GM21723 (cell line): ENCODE measurements at regions not wholly inside any gene's neighbourhood (a gene's known extent, or its start where the extent isn't known, plus 50 kb on each side); places are given as distances from the start of the nearest gene placed in this dataset.

Source experiments
- ATAC-seq: cut with Tn5 transposase; IDR thresholded peaks from one replicate; pipeline ENCODE4 v1.9.1; 2021; ENCODE audit warnings: mild to moderate bottlenecking, moderate library complexity; ENCODE audit not compliant: unreplicated experiment

DNA sequence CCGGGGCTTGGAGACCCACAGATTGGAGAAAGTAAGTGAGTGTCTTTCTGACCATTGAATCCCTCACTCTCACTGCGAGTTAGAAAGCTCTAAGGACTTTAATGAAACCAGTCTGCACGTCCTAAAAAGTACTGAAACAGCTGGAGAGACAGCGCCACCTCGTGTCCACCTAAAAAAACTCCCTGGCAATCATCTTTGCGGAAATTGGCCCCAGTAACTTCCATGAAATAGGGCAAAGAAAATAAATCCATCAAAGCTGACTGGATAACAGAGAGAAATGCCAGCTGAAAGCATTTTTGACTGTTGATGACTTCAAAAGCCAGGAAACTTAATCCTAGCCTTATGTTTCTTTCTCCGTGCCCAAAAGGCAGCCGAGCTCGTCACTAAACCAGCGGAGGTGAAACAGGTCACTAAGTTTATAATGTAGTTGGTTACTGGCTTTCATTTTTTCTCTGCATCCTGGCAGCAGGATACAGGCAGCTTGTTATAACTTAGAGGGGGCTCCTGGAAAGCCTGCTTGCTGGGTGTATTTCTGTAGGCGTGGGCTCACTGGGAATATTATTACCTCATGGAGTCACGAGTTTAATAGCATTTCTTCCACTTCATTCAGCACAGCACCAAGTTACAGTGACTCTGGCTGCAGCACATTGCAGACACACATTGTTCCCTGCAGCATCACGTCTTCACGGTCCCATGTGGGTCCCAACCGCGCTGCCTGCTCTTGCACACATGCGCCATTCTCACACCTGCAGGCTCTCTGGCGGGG lies 266.5 kb downstream of the HRH4 start:
- ATAC-seq = no peak

DNA sequence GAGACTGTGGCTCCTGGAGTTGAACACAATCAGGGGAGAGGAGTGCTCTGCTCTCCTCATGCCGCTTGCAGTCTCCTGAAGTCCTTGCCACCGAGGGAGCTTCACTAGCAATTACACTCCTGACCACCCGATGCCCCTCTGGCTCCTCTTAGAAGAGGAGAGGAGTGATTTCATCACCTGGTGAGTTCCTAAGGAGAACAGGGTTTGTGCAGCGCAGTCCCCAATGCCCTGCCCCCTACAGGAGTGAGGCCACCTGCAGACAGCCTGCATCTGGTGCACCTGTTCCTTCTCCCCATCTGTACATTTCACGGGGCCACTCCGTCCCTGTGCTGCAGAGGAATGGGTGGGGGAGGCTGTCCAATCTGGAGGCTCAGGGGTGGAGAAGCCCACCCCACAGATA lies 267.2 kb downstream of the HRH4 start:
- ATAC-seq = no peak

DNA sequence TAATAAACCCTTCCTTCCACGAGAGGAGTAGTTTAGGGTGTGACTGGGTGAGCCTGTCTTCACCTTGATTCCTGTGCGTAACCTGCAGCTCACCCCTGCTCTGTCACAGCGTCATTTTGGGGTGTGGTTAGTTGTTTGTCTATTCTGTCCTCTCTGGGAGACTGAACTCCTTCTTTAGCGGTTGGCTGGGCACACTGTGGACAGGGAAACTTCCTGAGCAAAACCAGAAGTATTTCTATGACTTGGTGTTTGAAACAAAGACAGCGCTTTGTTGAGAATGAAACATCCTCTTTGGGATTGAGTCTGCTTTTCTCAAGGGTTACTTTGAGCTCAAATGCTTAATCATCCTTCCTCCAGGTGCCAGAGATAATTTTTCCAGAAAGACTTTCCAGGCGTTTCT lies 270.7 kb downstream of the HRH4 start:
- ATAC-seq = no peak

DNA sequence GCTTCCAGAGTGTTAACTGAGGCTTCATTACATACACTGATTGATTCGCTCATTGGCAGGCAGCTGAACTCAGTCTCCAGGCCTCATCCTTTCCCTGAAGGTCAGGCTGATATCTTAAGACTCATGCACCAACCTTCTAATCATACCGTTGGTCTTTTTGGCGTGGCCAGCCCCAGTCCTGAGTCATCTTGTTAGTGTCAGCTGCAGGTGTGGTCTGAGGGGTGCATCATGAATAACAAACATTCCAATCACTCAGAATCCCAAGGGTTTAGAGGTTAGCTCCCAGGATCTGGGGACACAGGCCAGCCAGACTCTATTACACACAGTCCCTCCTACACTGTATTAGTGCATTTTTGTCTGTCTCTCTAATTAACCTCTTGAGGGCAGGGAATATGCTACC lies 271.5 kb downstream of the HRH4 start:
- ATAC-seq = no peak

DNA sequence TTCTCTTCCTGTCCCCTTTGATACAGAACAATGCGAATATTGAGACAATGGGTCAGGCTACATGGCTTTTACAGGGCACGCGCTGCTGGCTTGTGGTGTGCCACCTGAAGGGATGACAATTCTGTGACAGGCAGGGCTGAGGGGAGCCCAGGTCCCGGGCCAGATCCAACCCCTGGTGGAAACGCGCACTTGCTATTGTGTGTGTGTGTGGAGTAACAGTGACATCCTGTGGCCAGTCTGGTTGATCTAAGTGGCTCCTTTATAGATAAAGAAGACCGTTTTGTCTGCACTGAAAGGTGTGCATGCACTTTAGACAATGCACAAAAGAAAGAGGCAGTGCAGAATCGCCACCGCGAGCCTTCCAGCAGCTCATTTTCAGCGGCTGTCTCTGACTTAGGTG lies 273.6 kb downstream of the HRH4 start:
- ATAC-seq = no peak

DNA sequence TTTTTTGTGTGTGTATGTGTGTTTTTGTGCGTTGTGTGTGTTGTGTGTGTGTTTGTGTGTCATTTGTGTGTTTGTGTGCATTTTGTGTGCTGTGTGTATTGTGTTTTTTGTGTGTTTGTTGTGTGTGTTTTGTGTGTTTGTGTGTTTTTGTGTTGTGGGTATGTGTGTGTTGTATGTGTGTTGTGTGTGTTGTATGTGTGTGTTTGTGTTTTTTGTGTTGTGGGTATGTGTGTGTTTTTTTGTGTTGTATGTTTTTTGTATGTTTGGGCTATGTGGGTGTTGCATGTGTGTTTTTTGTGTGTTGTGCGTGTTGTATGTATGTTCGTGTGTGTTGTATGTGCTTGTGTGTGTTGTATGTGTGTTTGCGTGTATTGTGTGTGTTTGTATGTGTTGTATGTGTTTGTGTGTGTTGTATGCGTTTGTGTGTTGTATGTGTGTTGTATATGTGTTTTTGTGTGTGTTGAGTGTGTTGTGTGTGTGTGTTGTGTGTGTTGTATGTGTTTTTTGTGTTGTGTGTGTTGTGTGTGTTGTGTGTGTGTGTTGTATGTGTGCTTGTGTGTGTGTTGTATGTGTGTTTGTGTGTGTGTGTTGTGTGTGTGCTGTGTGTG lies 275.3 kb downstream of the HRH4 start:
- no peak for ATAC-seq

DNA sequence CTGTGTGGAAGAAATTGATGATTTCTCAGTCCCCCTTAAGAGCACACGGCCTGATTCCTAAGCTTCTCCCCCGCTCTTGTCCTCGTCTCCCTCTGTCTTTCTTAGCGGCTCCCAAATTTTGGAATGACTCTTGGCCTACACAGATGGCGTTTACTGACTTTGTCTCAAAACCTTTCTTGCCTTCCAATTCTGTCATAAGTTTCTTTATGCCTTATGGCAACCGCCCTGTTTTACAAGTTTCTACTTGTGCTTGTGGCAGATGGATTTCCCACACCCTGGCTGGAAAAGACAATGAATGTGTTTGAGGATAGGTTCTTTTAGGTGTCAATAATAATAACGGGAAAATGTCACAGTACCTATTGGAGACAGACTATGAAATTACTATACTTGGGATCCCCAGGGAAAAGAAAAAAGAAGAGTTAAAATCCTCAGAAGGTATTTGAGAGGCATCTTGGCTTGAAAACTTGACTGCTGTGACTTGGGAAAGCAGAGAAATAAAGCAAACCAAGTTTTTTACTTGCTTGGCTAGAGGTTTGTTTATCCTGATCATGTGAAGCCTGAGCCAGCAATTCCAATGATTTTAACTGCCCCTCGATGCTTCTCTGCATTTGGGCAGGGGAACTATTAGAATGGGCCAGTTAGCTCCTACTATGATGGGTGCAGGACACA lies 276.4 kb downstream of the HRH4 start:
- no peak for ATAC-seq

DNA sequence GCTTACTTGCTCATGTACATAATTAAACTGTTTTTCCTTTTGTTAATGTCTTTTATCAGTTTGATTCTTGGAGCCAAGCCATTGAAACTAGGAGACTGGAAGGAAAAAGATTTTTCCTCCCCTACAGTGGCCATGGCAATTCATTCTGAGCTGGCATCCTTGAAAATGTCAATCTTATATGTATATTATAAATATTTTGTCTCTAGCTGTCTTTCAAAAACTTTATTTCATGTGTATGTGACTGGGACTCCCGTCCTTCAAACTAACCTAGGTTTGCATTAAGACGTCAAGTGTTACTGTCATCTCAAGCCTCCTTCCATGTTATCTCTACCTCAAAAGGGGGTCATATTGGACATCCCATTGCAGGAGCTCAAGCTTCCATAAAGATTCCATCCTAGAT lies 280.4 kb downstream of the HRH4 start:
- no peak for ATAC-seq

DNA sequence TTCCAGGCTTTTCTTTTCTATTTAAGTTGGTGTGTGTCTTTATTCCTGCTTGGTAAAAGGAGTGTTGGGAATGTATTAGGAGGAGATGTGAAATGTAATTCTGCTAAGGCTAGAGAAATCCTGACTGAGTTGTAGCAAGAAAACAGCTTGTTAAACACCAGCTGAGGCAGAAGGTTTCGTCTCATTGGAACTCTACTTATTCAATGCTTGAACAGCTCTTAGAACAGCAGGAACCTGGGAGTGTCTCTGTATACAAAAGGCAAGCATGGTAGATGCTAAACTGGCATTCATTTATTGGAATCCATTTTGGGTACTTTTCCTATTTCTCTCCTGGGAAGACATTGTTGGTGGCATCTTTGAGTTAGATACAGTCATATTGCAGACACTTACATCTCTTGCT lies 280.9 kb downstream of the HRH4 start:
- no peak for ATAC-seq

DNA sequence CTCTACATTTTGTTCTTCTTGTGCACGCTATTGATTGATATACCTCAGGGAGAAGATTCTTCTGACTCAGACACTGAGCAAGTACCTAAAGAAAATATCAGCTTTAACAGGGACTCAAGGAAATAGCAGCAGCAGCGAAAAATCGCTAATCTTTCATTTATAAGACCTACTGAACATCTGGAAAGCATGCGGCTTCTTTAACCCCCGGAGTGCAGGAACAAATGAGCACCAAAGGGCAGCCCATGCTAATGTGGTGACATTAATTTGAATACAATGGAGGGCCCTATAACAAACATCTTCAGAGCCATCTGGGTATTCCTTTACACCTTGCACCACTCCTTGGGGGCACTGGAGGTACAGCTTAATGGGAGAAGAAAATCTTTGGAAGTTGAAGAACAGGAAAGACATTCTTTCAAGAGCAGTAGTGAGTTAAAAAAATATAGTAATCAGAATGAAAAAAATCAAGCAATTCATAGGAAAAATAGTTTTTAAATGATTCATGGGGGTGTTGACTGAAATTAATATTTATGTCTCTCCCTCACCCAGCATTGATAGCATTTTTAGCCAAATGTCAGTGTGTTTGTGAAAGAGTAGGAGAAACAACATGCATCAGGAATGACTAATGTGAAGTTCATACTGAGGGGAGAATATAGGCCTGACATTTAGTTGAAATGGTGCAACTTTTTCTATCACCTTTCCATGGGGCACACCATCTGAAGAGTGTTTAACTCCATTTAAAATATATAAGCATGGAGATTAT lies 281.7 kb downstream of the HRH4 start:
- no peak for ATAC-seq

DNA sequence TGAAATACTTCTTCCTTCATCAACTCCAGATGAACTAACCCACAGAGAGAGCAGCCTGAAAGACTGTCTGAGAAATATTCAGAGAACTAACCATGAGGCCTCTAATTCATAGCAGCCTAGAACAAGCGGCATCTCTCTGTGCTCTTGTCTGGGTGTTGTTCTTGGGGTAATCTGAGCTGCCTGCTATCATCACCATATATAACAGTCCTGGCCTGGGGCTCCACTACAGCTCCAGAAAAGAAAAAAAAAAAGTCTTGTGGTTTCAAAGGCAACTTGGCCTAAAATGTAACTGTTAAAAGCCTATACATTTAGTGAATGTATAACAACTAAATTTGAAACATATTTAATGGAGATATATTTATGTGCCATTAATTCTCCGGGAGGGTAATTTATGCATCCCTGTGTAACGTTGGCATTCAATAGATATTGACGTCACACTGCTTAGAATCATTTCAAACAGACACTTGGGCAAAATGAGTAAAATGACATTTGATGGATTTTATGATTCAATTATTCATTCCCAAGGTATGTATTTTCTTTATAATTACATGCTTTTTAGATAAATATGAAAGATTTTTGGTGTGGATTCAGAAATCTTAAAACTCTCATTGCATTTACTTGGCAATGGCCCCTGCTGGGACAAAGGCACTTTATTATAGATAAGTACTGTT lies 294.3 kb downstream of the HRH4 start:
- ATAC-seq = no peak

DNA sequence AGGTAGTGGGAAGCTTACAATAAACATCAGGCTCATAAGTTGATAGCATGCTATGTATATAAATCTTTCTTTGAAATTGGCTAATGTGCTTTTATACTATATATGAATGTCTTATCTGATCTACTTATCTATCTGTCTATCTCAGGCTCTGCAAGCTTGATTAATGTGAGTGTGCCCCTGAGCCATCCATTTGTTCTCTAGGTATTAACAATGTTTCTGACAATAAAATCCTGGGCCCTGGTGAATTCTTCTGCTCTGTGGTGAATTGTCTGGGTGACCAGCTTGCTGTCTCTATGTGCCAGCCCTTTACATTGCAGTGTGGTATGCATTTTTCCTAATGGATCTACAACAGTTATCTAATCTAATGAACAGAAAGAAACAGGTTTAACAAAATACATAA lies 295.9 kb downstream of the HRH4 start:
- ATAC-seq = no peak

DNA sequence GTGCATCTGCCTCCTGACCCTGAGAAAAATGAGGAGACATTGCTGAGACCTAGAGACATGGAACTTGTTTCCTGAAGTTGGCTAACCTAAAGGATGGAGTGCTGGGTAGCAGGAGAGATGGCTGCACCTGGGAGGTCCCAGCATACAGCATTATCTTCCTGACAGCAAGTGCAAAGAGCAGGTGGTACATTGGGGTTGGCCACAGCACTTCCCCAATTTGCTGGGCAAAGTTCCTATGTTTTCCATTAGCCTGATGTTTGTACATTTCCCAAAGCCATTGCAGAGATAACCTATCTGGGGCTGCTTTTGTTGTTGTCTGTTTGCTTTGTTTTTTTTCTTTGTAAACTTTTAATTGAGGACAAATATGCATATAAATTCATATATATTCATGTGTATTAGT lies 296.7 kb downstream of the HRH4 start:
- no peak for ATAC-seq

DNA sequence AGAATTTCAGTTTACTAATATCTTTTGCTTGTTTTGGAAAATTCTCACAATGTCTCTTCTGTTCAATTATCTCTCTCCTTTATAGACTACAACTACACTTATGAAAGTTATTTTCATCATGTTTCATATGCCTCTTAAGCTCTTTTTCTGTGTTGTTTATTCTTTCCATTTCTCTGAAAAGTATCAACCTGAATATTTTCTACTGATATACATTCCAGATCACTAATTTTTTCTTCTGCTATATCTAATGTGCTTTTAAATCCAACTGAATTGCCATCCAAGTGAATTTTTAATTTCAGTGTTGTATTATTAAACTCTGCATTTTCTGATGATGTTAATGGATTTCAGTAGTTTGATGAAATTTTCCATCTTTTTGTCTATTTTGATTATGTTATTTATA lies 301.3 kb downstream of the HRH4 start:
- ATAC-seq = no peak

DNA sequence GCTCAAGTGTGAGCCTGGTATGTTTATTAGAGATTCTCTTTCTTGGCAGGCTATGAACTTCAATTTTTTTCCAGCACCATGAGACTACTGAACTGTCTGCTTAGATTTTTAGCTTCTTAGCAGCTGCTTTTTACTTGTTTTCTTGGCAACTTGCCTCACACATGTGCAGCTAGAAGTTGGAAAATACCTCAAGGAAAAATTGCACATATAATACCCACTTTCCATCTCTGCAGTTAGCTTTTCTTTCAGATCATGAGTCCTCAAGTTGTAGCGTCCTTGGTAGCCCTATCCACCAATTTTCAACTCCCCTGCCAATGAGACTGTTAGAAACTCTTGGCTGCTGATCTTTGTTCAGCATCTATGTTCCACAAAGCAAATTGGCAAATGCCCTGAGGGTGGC lies 302.1 kb downstream of the HRH4 start:
- ATAC-seq = no peak

DNA sequence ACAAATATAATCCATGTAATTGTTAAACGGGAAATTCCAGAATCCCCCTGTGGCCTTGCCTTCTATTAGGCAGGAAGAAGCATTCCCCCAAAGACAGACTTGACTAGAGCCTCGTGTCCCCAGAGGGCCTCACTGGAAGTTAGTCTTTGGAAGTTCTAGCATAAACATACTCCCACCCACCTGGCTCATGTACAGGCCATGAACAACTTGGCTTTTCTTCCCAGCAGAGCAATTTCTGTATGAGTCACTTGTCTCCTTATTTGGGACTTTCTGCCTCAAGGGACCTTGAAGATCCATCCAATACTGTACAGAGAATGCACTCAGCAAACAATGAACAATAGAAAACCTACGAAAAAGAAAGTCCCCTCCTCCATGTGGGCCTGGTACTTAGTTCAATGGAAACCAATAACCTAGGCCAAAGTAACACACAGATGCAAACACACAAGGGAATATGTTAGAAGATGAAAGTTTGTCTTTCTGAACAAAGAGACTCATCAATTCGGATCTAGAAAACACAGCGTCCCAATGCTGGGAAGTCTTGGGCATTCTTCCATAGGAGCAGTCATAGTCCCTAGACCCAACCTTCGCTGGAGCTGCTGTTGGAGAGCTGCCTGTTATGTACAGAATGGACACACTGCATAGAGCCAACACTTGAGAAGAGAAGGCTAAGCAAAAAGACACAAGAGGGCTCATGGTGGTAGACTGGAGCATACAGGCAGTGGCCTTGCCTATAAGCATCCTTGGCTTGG lies 303.5 kb downstream of the HRH4 start:
- no peak for ATAC-seq

DNA sequence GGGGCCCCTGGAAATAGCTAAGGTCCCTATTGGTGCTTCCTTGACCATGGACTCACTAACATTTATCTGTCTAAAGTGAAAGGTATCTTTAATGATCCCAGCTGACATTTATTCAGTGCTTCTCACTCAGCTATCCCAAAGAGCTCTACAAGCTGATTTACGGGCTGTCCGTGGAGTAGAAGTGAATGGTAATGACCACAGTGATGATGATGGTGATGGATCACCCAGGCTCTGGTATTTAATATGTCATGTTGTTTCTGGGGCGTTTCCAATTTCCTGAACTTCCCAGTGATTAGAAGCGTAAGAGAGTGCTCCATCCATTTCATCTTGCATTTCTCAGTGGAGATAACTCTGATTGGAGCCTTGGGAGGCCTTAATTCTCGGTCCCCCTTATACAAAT lies 304.3 kb downstream of the HRH4 start:
- no peak for ATAC-seq

DNA sequence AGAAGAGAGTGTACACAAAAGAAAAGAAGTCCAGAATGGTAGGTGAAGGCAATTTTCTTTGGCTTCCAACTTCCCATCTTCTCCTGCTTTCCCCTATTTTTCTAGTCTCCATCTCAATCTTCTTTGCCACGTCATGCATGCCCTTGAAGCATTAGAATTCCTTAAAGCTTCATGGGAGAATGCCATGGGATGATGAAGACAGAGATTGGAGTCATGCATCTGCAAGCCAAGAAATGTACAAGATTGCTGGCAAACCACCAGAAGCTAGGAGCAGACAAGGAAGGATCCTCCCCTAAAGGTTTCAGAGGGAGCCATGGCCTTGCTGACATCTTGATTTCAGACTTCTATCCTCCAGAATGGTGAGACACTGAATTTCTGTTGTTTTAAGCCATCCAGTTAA lies 305.9 kb downstream of the HRH4 start:
- no peak for ATAC-seq

DNA sequence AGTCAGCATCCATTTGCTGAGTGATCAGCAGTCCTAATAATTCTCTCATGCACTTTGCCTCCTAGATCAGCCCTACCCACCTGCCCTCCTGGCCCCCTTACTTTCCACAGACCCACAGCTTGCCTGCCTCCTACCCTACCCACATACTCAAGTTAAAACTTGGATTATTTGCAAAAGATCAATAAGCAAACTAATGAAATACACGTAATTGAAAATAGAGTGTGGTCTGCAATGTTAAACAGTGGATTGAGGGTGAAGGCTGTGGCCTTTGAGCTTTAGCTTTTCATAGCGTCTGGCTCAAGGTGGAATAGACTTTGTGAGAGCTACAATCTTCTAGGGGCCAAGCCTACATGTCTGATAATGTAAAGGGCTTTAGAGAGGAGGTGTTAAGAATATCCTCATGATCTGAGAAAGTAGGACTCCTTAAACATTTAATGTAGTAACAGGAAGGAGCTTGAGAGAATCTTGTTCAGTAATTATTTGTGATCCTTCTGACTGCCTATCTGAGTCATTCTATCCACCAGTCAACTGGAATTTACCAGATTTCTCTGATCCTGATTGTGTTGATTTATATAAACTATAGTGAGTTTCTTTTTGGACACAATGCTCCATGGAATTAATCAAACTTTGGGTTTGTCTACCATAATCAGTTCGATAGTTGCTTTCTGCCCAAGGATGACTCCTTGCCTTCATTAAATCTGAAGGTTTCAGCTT lies 310.0 kb downstream of the HRH4 start:
- no peak for ATAC-seq

DNA sequence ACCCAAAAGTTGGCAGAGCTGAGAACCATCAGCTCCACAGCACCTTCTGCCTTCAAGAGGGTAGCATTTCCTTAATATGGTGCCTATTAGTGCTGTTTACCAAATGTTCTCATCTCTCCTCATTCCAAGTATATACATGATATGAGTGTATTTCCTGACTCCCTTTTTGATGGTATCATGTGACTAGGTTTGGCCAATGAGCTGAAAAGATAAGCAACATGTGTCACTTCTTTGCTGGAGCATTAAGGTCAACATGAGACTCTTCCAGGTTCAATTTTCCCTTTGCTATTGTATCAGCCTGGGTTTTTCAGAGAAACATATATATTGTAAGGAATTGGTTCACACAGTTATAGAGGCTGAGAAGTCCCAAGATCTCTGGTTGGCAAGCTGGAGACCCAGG lies 310.9 kb downstream of the HRH4 start:
- no peak for ATAC-seq
